ENCODE measurements at regions not wholly inside any gene's neighbourhood (a gene's known extent, or its start where the extent isn't known, plus 50 kb on each side); places are given as distances from the start of the nearest gene placed in this dataset.

- TF ChIP-seq CTCF (IDR thresholded peaks at IDR 0.05; ENCODE audit: low read depth, low read length): no peak
- Histone ChIP-seq H3K27me3 (ENCODE audit: control insufficient read depth, insufficient read depth, low read length) (no peaks in the 10 kb centered on the region), H3K9me3 (ENCODE audit: control insufficient read depth, insufficient read depth, low read length) (peaks cover 3% of the 10 kb centered on the region; the same call in 1 of the 2 replicates), H3K4me3 (ENCODE audit: low read depth, low read length) (no peak overlapping the region), H3K27ac (ENCODE audit: low read depth, low read length) (no peak overlapping the region)
- DNase-seq (ENCODE audit: low read depth, low spot score): no peak
- CTCF ChIA-PET: interaction anchor here (0.5 kb wide), 1 partner anchor 1156 kb away, joined by 4 read pairs; no protein-coding TSS in a partner anchor
- POLR2A ChIA-PET: no interaction called here
These were observed 667.9 kb upstream of the ITGA1 start for GRCh38 chr5:52119768-52120167.

- no peak overlapping the region for H3K27ac ChIP-seq (ENCODE audit: low read depth, low read length)
- ChIA-PET POLR2A (no interaction called here), CTCF (no interaction called here)
- no peak for DNase-seq (ENCODE audit: low read depth, low spot score)
- no peak for TF ChIP-seq CTCF (IDR thresholded peaks at IDR 0.05; ENCODE audit: low read depth, low read length)
- no peaks in the 10 kb centered on the region for H3K9me3 ChIP-seq (ENCODE audit: control insufficient read depth, insufficient read depth, low read length)
- H3K27me3 ChIP-seq (ENCODE audit: control insufficient read depth, insufficient read depth, low read length): no peaks in the 10 kb centered on the region
- H3K4me3 ChIP-seq (ENCODE audit: low read depth, low read length): no peak overlapping the region
These were observed 655.7 kb upstream of the ITGA1 start for GRCh38 chr5:52132053-52132452.

- TF ChIP-seq CTCF (IDR thresholded peaks at IDR 0.05; ENCODE audit: low read depth, low read length): no peak
- H3K9me3 ChIP-seq (ENCODE audit: control insufficient read depth, insufficient read depth, low read length): no peaks in the 10 kb centered on the region
- no peak for DNase-seq (ENCODE audit: low read depth, low spot score)
- no peaks in the 10 kb centered on the region for H3K27me3 ChIP-seq (ENCODE audit: control insufficient read depth, insufficient read depth, low read length)
- CTCF ChIA-PET: no interaction called here
- H3K4me3 ChIP-seq (ENCODE audit: low read depth, low read length): no peak overlapping the region
- POLR2A ChIA-PET: no interaction called here
- no peak overlapping the region for H3K27ac ChIP-seq (ENCODE audit: low read depth, low read length)
These were observed 653.6 kb upstream of the ITGA1 start for GRCh38 chr5:52134013-52134650.

GRCh38 chr5:52139888-52140615, 647.7 kb upstream of the ITGA1 start:
- TF ChIP-seq CTCF (IDR thresholded peaks at IDR 0.05; ENCODE audit: low read depth, low read length): no peak
- POLR2A ChIA-PET: no interaction called here
- Histone ChIP-seq H3K9me3 (ENCODE audit: control insufficient read depth, insufficient read depth, low read length) (no peaks in the 10 kb centered on the region), H3K4me3 (ENCODE audit: low read depth, low read length) (no peak overlapping the region), H3K27ac (ENCODE audit: low read depth, low read length) (no peak overlapping the region), H3K27me3 (ENCODE audit: control insufficient read depth, insufficient read depth, low read length) (no peaks in the 10 kb centered on the region)
- CTCF ChIA-PET: no interaction called here
- DNase-seq (ENCODE audit: low read depth, low spot score): no peak

- H3K27me3 ChIP-seq (ENCODE audit: control insufficient read depth, insufficient read depth, low read length): no peaks in the 10 kb centered on the region
- no peaks in the 10 kb centered on the region for H3K9me3 ChIP-seq (ENCODE audit: control insufficient read depth, insufficient read depth, low read length)
- H3K27ac ChIP-seq (ENCODE audit: low read depth, low read length): no peak overlapping the region
- no peak overlapping the region for H3K4me3 ChIP-seq (ENCODE audit: low read depth, low read length)
- ChIA-PET CTCF (no interaction called here), POLR2A (no interaction called here)
- no peak for DNase-seq (ENCODE audit: low read depth, low spot score)
- TF ChIP-seq CTCF (IDR thresholded peaks at IDR 0.05; ENCODE audit: low read depth, low read length): no peak
These were observed 639.0 kb upstream of the ITGA1 start for GRCh38 chr5:52148679-52149078.
